ENCODE measurements at regions not wholly inside any gene's neighbourhood (a gene's known extent, or its start where the extent isn't known, plus 50 kb on each side); places are given as distances from the start of the nearest gene placed in this dataset.
A peak's percentile ranks its signal among the peaks of the same experiment; 100 is the strongest.

DNA sequence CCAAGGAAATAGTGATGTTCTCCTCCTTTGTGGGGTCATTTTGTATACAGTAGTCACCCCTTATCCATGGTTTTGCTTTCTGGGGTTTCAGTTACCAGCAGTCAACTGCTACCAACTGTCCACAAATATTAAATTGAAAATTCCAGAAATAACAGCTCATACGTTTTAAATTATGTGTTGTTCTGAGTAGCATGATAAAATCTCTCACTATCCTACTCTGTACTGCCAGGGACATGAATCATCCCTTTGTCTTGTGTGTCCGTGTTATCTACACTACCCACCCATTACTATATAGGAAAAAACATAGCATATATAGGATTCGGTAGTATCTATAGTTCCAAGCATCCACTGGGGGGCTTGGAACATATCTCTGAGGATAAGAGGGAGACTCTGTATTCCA is 120.9 kb upstream of the DCC start:
- Histone ChIP-seq H3K9ac (ENCODE audit: low read length) (no peak overlapping the region), H3K4me2 (ENCODE audit: low read depth, low read length) (peak overlapping the region; percentile 48; the same call in 1 of the 2 replicates), H3K27me3 (replicated peaks; ENCODE audit: insufficient read depth, low read length) (no peaks in the 10 kb centered on the region), H3K9me3 (replicated peaks; ENCODE audit: insufficient read depth, low read length) (no peaks in the 10 kb centered on the region), H3K9me2 (replicated peaks; ENCODE audit: insufficient read depth, low read length) (no peaks in the 10 kb centered on the region), H3K4me1 (ENCODE audit: low read length) (peaks cover 30% of the 10 kb centered on the region), H3K79me2 (ENCODE audit: low read length) (no peaks in the 10 kb centered on the region), H3F3A (ENCODE audit: insufficient read depth, low read length) (no peaks in the 10 kb centered on the region), H3K4me3 (ENCODE audit: low read length) (no peak overlapping the region), H3K36me3 (replicated peaks; ENCODE audit: insufficient read depth, low read length) (no peaks in the 10 kb centered on the region), H2AFZ (ENCODE audit: low read length) (no peak overlapping the region), H3K27ac (ENCODE audit: low read length) (no peak overlapping the region), H4K20me1 (ENCODE audit: insufficient read depth, low read length) (no peaks in the 10 kb centered on the region)
- TF ChIP-seq EZH2phosphoT487 (IDR thresholded peaks at IDR 0.05; ENCODE audit: low read length) (no peak), CTCF (IDR thresholded peaks at IDR 0.05; ENCODE audit: low read length) (no peak), EZH2 (optimal IDR thresholded peaks at IDR 0.05; ENCODE audit: low read depth, low read length) (no peak)
- DNase-seq, result no peak

DNA sequence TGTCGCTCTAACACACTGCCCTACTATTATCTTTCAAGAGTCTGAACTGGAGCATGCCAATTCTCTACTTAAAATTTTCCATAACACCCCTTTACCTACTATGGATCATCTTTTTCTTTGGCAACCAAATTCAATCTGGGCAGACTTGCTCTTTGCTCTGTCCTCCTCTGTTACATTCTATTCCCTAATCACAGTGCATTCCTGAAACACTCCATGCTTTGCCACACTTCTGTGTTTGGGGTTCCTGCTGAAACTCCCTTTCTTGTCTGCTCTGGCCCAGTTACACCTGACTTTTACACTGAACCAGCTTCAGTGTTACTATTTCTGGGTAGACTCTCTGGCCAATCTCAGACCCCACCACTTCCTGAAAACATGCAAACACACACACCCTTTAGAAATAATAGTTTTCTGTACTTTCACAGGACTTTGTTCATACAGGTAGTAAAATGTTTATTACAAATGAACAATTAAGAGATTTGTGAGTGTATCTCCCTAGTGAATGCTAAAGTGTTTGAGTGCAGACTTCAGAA is 119.9 kb upstream of the DCC start:
- no peak overlapping the region for H2AFZ ChIP-seq (ENCODE audit: low read length)
- no peaks in the 10 kb centered on the region for H3K36me3 ChIP-seq (replicated peaks; ENCODE audit: insufficient read depth, low read length)
- DNase-seq, result peak; percentile 39

DNA sequence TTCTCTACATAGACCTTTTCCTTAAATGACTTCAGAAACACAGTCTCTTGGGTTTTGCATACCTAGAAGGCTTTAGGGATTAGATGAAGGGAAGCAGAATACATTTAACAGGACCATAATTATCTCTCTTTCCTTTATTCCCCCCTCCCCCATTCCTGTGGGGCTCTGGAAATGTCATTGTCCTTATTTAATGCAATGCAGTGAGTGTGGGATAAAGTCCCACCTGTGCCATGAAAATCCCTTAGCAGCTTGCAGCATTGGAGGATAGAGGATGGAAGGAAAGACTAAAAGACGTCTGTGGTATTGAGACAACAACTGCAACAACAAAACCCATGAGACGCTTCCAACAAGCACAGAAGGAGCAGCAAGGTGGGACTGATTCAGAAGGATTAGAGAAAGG is 117.8 kb upstream of the DCC start:
- H3K79me2 ChIP-seq (ENCODE audit: low read length), result no peaks in the 10 kb centered on the region
- H3K4me2 ChIP-seq (ENCODE audit: low read depth, low read length), result no peak overlapping the region
- peaks cover 30% of the 10 kb centered on the region for H3K4me1 ChIP-seq (ENCODE audit: low read length)
- H4K20me1 ChIP-seq (ENCODE audit: insufficient read depth, low read length), result no peaks in the 10 kb centered on the region
- no peaks in the 10 kb centered on the region for H3K9me2 ChIP-seq (replicated peaks; ENCODE audit: insufficient read depth, low read length)
- no peak overlapping the region for H3K27ac ChIP-seq (ENCODE audit: low read length)
- no peak overlapping the region for H3K4me3 ChIP-seq (ENCODE audit: low read length)
- no peak for DNase-seq
- TF ChIP-seq CTCF (IDR thresholded peaks at IDR 0.05; ENCODE audit: low read length), result no peak
- no peak for TF ChIP-seq EZH2 (optimal IDR thresholded peaks at IDR 0.05; ENCODE audit: low read depth, low read length)
- TF ChIP-seq EZH2phosphoT487 (IDR thresholded peaks at IDR 0.05; ENCODE audit: low read length), result no peak
- H3F3A ChIP-seq (ENCODE audit: insufficient read depth, low read length), result no peaks in the 10 kb centered on the region
- H3K36me3 ChIP-seq (replicated peaks; ENCODE audit: insufficient read depth, low read length), result no peaks in the 10 kb centered on the region
- H3K9ac ChIP-seq (ENCODE audit: low read length), result no peak overlapping the region
- no peaks in the 10 kb centered on the region for H3K27me3 ChIP-seq (replicated peaks; ENCODE audit: insufficient read depth, low read length)
- H3K9me3 ChIP-seq (replicated peaks; ENCODE audit: insufficient read depth, low read length), result no peaks in the 10 kb centered on the region
- H2AFZ ChIP-seq (ENCODE audit: low read length), result no peak overlapping the region

More for the DNA sequence above, 119.9 kb upstream of the DCC start:
- Histone ChIP-seq H3K4me3 (ENCODE audit: low read length) (no peak overlapping the region), H3F3A (ENCODE audit: insufficient read depth, low read length) (no peaks in the 10 kb centered on the region), H4K20me1 (ENCODE audit: insufficient read depth, low read length) (no peaks in the 10 kb centered on the region), H3K27me3 (replicated peaks; ENCODE audit: insufficient read depth, low read length) (no peaks in the 10 kb centered on the region), H3K9me3 (replicated peaks; ENCODE audit: insufficient read depth, low read length) (no peaks in the 10 kb centered on the region), H3K9me2 (replicated peaks; ENCODE audit: insufficient read depth, low read length) (no peaks in the 10 kb centered on the region), H3K4me2 (ENCODE audit: low read depth, low read length) (peak overlapping the region; percentile 48), H3K9ac (ENCODE audit: low read length) (no peak overlapping the region), H3K4me1 (ENCODE audit: low read length) (peaks cover 30% of the 10 kb centered on the region), H3K27ac (ENCODE audit: low read length) (peak overlapping the region; percentile 8; the same call in 1 of the 2 replicates), H3K79me2 (ENCODE audit: low read length) (no peaks in the 10 kb centered on the region)
- no peak for TF ChIP-seq EZH2 (optimal IDR thresholded peaks at IDR 0.05; ENCODE audit: low read depth, low read length)
- TF ChIP-seq EZH2phosphoT487 (IDR thresholded peaks at IDR 0.05; ENCODE audit: low read length), result no peak
- no peak for TF ChIP-seq CTCF (IDR thresholded peaks at IDR 0.05; ENCODE audit: low read length)
